Mesothelial cell of epicardium (in vitro differentiated cells): ENCODE measurements at regions not wholly inside any gene's neighbourhood (a gene's known extent, or its start where the extent isn't known, plus 50 kb on each side); places are given as distances from the start of the nearest gene placed in this dataset.

Experiments
- DNase-seq, 2 experiments: peaks; one replicate each; pipeline ENCODE4 v3.0.0; 2021; ENCODE audit warnings: low spot score in 2 of 2; ENCODE audit not compliant: unreplicated experiment in 2 of 2
- H3K27ac Mint-ChIP-seq: 2 replicates; pipeline ENCODE4 v1.8.0; 2021; ENCODE audit warnings: mixed read lengths
- H3K27me3 Mint-ChIP-seq: 2 replicates; pipeline ENCODE4 v1.8.0; 2021; ENCODE audit warnings: low read depth, mixed read lengths
- H3K36me3 Mint-ChIP-seq: 2 replicates; pipeline ENCODE4 v1.8.0; 2021; ENCODE audit warnings: mixed read lengths
- H3K4me1 Mint-ChIP-seq: 2 replicates; pipeline ENCODE4 v1.8.0; 2021; ENCODE audit warnings: mixed read lengths
- H3K4me3 Mint-ChIP-seq: 2 replicates; pipeline ENCODE4 v1.8.0; 2021; ENCODE audit warnings: mild to moderate bottlenecking, moderate library complexity, mixed read lengths
- H3K9me3 Mint-ChIP-seq: 2 replicates; pipeline ENCODE4 v1.8.0; 2021; ENCODE audit warnings: mixed read lengths
- CTCF ChIP-seq: fragments of 200-600 bp; sonication (generic); IDR thresholded peaks from one replicate; pipeline ENCODE4 v1.5.0; 2021; ENCODE audit warnings: antibody characterized with exemption; ENCODE audit not compliant: unreplicated experiment

GRCh38 chr4:1534095-1534872 is 128.0 kb upstream of the NKX1-1 start:
- no peak overlapping the region for H3K4me3 Mint-ChIP-seq
- H3K9me3 Mint-ChIP-seq = no peaks in the 10 kb centered on the region
- DNase-seq = no peak
- H3K27me3 Mint-ChIP-seq = peaks cover 31% of the 10 kb centered on the region
- peaks cover 7% of the 10 kb centered on the region for H3K4me1 Mint-ChIP-seq
- no peaks in the 10 kb centered on the region for H3K36me3 Mint-ChIP-seq
- TF ChIP-seq CTCF = no peak
- H3K27ac Mint-ChIP-seq = no peak overlapping the region

GRCh38 chr4:1533501-1534064 is 127.3 kb upstream of the NKX1-1 start:
- peaks cover 7% of the 10 kb centered on the region for H3K4me1 Mint-ChIP-seq
- H3K4me3 Mint-ChIP-seq = no peak overlapping the region
- no peak for TF ChIP-seq CTCF
- no peak overlapping the region for H3K27ac Mint-ChIP-seq
- no peaks in the 10 kb centered on the region for H3K36me3 Mint-ChIP-seq
- peaks cover 38% of the 10 kb centered on the region for H3K27me3 Mint-ChIP-seq
- no peak for DNase-seq
- no peaks in the 10 kb centered on the region for H3K9me3 Mint-ChIP-seq

- Mint-ChIP-seq H3K36me3 (no peaks in the 10 kb centered on the region), H3K27me3 (peaks cover 46% of the 10 kb centered on the region), H3K9me3 (no peaks in the 10 kb centered on the region), H3K27ac (no peak overlapping the region), H3K4me1 (peaks cover 7% of the 10 kb centered on the region), H3K4me3 (no peak overlapping the region)
- DNase-seq = no peak
- no peak for TF ChIP-seq CTCF
Measured at GRCh38 chr4:1532549-1533395, 126.5 kb upstream of the NKX1-1 start.

- no peak for DNase-seq
- no peak overlapping the region for H3K27ac Mint-ChIP-seq
- no peak overlapping the region for H3K4me3 Mint-ChIP-seq
- no peaks in the 10 kb centered on the region for H3K36me3 Mint-ChIP-seq
- H3K4me1 Mint-ChIP-seq = peaks cover 7% of the 10 kb centered on the region
- no peak for TF ChIP-seq CTCF
- no peaks in the 10 kb centered on the region for H3K9me3 Mint-ChIP-seq
- H3K27me3 Mint-ChIP-seq = peaks cover 54% of the 10 kb centered on the region
Measured at GRCh38 chr4:1531683-1532548, 125.7 kb upstream of the NKX1-1 start.

GRCh38 chr4:1530356-1530755 is 124.1 kb upstream of the NKX1-1 start:
- H3K27me3 Mint-ChIP-seq = peaks cover 66% of the 10 kb centered on the region
- TF ChIP-seq CTCF = no peak
- peaks cover 7% of the 10 kb centered on the region for H3K9me3 Mint-ChIP-seq
- peaks cover 7% of the 10 kb centered on the region for H3K4me1 Mint-ChIP-seq
- no peak for DNase-seq
- no peaks in the 10 kb centered on the region for H3K36me3 Mint-ChIP-seq
- no peak overlapping the region for H3K27ac Mint-ChIP-seq
- no peak overlapping the region for H3K4me3 Mint-ChIP-seq
